Endothelial cell of umbilical vein (primary cell): ENCODE measurements at regions not wholly inside any gene's neighbourhood (a gene's known extent, or its start where the extent isn't known, plus 50 kb on each side); places are given as distances from the start of the nearest gene placed in this dataset.

Experiments
- BruUV-seq: library from RNA; stranded (reverse); fragments of 400-500 nt; replicated peaks from 2 replicates; lab custom pipeline; 2021; lab: Mats Ljungman, UMichigan
- CTCF ChIA-PET: fragments of 300-600, 350-600 bp; sonication (Branson Sonifier 250); formaldehyde crosslinking; loops from one replicate; lab custom pipeline; 2021; ENCODE audit warnings: antibody characterized with exemption, inconsistent platforms; lab: Charles Lee
- POLR2A ChIA-PET: fragments of 300-600, 350-600 bp; sonication (Branson Sonifier 250); formaldehyde crosslinking; loops from one replicate; lab custom pipeline; 2021; ENCODE audit warnings: antibody characterized with exemption, inconsistent platforms; lab: Charles Lee
- DNase-seq: peaks from one replicate; pipeline ENCODE4 v3.0.0-alpha.2; 2011; ENCODE audit warnings: low read depth, low spot score
- FAIRE-seq: peaks from 2 replicates; lab custom pipeline; 2011; peaks lifted over from hg19 to GRCh38; lab: Jason Lieb, UNC
- H2AFZ ChIP-seq: 2 replicates; pipeline ENCODE4 v1.6.0; 2012; ENCODE audit warnings: low read depth, low read length, control low read depth, inconsistent platforms
- H3K27ac ChIP-seq: 2 replicates; pipeline ENCODE4 v1.5.1; 2011; ENCODE audit warnings: low read depth, mild to moderate bottlenecking, control low read depth, low read length, moderate library complexity; ENCODE audit not compliant: insufficient read depth
- H3K27me3 ChIP-seq, 2 experiments: 2 replicates each; pipeline versions ENCODE4 v1.6.0 to v1.6.1; 2011; ENCODE audit warnings: low read length in 2 of 2, mixed read lengths in 1 of 2; ENCODE audit not compliant: control insufficient read depth in 2 of 2, insufficient read depth in 2 of 2
- H3K36me3 ChIP-seq, 2 experiments: 2 replicates in 1 of 2; 3 replicates in 1 of 2; pipeline ENCODE4 v1.5.1; 2011; ENCODE audit warnings: low read length in 2 of 2, mild to moderate bottlenecking in 1 of 2, moderate library complexity in 1 of 2; ENCODE audit not compliant: control insufficient read depth in 2 of 2, insufficient read depth in 2 of 2; ENCODE audit errors: extremely low read depth in 1 of 2
- H3K4me1 ChIP-seq: 3 replicates; pipeline ENCODE4 v1.5.1; 2011; ENCODE audit warnings: mild to moderate bottlenecking, low read length; ENCODE audit not compliant: control insufficient read depth, insufficient read depth; ENCODE audit errors: extremely low read depth
- H3K4me2 ChIP-seq: 2 replicates; pipeline ENCODE4 v1.6.1; 2011; ENCODE audit warnings: low read length, control low read depth, mixed read lengths; ENCODE audit not compliant: insufficient read depth
- H3K4me3 ChIP-seq, 3 experiments: fragments of 200-600 bp in 1 of 3; sonication (generic), shearing (Covaris generic) in 1 of 3; replicated peaks in 1 of 3; 2 replicates each; pipeline ENCODE4 v1.5.1; 2011 to 2016; ENCODE audit warnings: control low read depth in 3 of 3, low read length in 3 of 3, mild to moderate bottlenecking in 2 of 3, inconsistent platforms in 1 of 3, low read depth in 1 of 3, moderate library complexity in 1 of 3; ENCODE audit not compliant: insufficient read depth in 1 of 3
- H3K79me2 ChIP-seq: 2 replicates; pipeline ENCODE4 v1.6.0; 2012; ENCODE audit warnings: low read length, inconsistent platforms; ENCODE audit not compliant: control insufficient read depth, insufficient read depth
- H3K9ac ChIP-seq: replicated peaks from 2 replicates; pipeline ENCODE3; 2011; ENCODE audit warnings: low read length, control low read depth; ENCODE audit not compliant: insufficient read depth; ENCODE audit errors: extremely low read depth
- H3K9me1 ChIP-seq: replicated peaks from 3 replicates; pipeline ENCODE4 v1.6.0; 2011; ENCODE audit warnings: mild to moderate bottlenecking, low read length; ENCODE audit not compliant: control insufficient read depth, insufficient read depth; ENCODE audit errors: extremely low read depth
- H3K9me3 ChIP-seq: replicated peaks from 2 replicates; pipeline ENCODE4 v1.5.1; 2012; ENCODE audit warnings: low read length, inconsistent platforms; ENCODE audit not compliant: control insufficient read depth, insufficient read depth
- H4K20me1 ChIP-seq: replicated peaks from 2 replicates; pipeline ENCODE3; 2011; ENCODE audit warnings: mild to moderate bottlenecking, low read length; ENCODE audit not compliant: control insufficient read depth, insufficient read depth; ENCODE audit errors: extremely low read depth
- EZH2 ChIP-seq: IDR thresholded peaks from 2 replicates; pipeline ENCODE4 v1.6.1; 2012; ENCODE audit warnings: borderline replicate concordance, low read depth, mild to moderate bottlenecking, moderate library complexity, low read length, inconsistent platforms; ENCODE audit not compliant: severe bottlenecking
- FOS ChIP-seq: IDR thresholded peaks from 2 replicates; pipeline ENCODE4 v1.6.1; 2011; ENCODE audit warnings: mild to moderate bottlenecking, low read length, moderate library complexity, borderline replicate concordance; ENCODE audit not compliant: insufficient read depth
- GATA2 ChIP-seq: IDR thresholded peaks from 2 replicates; pipeline ENCODE4 v1.7.0; 2011; ENCODE audit warnings: low read depth, mild to moderate bottlenecking, moderate library complexity, mixed read lengths, low read length; ENCODE audit not compliant: insufficient read length, insufficient read depth
- JUN ChIP-seq: IDR thresholded peaks from 2 replicates; pipeline ENCODE4 v1.6.1; 2011; ENCODE audit warnings: borderline replicate concordance, low read depth; ENCODE audit not compliant: insufficient read length, insufficient read depth
- MYC ChIP-seq: IDR thresholded peaks from one replicate; pipeline ENCODE4 v1.6.1; 2011; ENCODE audit warnings: mild to moderate bottlenecking, low read depth, low read length
- POLR2A ChIP-seq: IDR thresholded peaks from 2 replicates; pipeline ENCODE4 v1.6.1; 2012; ENCODE audit warnings: low read depth, mild to moderate bottlenecking, control low read depth, low read length
- POLR2AphosphoS5 ChIP-seq: IDR thresholded peaks from 2 replicates; pipeline ENCODE4 v1.6.1; 2012; ENCODE audit warnings: low read depth, mild to moderate bottlenecking, control low read depth, low read length, moderate library complexity; ENCODE audit not compliant: insufficient read depth
- dilution Hi-C: fragments of 300-500 bp; cut with MboI; formaldehyde crosslinking; loops from one replicate; pipeline ENCODE4 v1.15.0; 2019; ENCODE audit warnings: low sequenced_read_pairs; ENCODE audit not compliant: extremely low pct_ligation_motif_present
- intact Hi-C: fragments of 100-400 bp; cut with micrococcal nuclease; formaldehyde crosslinking; loops from one replicate; pipeline ENCODE4 v1.10.0; 2022
- TF ChIP-seq, protein P1 (sequence below), 2 donors: IDR thresholded peaks; 1 replicate in 1 of 2; 2 replicates in 1 of 2; pipeline ENCODE4 v1.5.1; 2011; ENCODE audit warnings: low read length in 2 of 2, mild to moderate bottlenecking in 2 of 2, moderate library complexity in 2 of 2, control low read depth in 1 of 2, inconsistent platforms in 1 of 2, low read depth in 1 of 2; ENCODE audit not compliant: insufficient read depth in 1 of 2; ENCODE audit errors: extremely low read depth in 1 of 2
- TF ChIP-seq, protein P2 (sequence below): IDR thresholded peaks from 2 replicates; pipeline ENCODE4 v1.6.1; 2011; ENCODE audit not compliant: insufficient read depth, insufficient read length

DNA sequence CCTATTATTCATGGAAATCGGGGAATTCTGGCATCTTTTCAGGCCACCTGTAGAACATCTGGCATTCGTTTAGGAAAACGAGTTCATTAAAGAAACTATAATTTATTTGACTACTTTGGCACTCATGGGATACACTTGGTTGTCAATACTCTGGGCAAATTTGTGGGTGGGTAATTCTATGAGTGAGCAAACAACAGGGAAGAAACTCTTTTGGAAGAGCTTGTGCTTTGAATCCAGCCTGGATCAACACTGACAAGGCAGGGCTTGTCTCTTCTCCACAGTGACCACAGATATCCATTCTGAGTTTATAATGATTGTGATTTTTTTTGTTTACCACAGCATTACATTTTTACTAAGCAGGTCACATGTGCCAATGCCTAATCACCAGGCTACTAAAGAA, 394.7 kb downstream of the THBS2 start:
- H3K27ac ChIP-seq, result no peak overlapping the region
- no peak for FAIRE-seq
- TF ChIP-seq EZH2, result no peak
- TF ChIP-seq, protein P1, sequence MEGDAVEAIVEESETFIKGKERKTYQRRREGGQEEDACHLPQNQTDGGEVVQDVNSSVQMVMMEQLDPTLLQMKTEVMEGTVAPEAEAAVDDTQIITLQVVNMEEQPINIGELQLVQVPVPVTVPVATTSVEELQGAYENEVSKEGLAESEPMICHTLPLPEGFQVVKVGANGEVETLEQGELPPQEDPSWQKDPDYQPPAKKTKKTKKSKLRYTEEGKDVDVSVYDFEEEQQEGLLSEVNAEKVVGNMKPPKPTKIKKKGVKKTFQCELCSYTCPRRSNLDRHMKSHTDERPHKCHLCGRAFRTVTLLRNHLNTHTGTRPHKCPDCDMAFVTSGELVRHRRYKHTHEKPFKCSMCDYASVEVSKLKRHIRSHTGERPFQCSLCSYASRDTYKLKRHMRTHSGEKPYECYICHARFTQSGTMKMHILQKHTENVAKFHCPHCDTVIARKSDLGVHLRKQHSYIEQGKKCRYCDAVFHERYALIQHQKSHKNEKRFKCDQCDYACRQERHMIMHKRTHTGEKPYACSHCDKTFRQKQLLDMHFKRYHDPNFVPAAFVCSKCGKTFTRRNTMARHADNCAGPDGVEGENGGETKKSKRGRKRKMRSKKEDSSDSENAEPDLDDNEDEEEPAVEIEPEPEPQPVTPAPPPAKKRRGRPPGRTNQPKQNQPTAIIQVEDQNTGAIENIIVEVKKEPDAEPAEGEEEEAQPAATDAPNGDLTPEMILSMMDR (IDR thresholded peaks at IDR 0.05; ENCODE audit: extremely low read depth in 1 of 2, insufficient read depth in 1 of 2, low read depth in 1 of 2, low read length in 2 of 2), result no peak
- TF ChIP-seq JUN, result no peak
- TF ChIP-seq, protein P2, sequence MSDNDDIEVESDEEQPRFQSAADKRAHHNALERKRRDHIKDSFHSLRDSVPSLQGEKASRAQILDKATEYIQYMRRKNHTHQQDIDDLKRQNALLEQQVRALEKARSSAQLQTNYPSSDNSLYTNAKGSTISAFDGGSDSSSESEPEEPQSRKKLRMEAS, result no peak
- no peak for TF ChIP-seq MYC
- no peak for TF ChIP-seq POLR2A
- no peak for TF ChIP-seq FOS
- TF ChIP-seq POLR2AphosphoS5, result no peak
- TF ChIP-seq GATA2, result no peak

More for the DNA sequence above, 394.7 kb downstream of the THBS2 start:
- H4K20me1 ChIP-seq, result no peaks in the 10 kb centered on the region
- no peak overlapping the region for H2AFZ ChIP-seq
- DNase-seq, result no peak
- ChIA-PET CTCF (no interaction called here), POLR2A (no interaction called here)
- no peak overlapping the region for H3K9ac ChIP-seq
- H3K4me2 ChIP-seq, result no peak overlapping the region
- intact Hi-C loops (no loop called here), dilution Hi-C loops (no loop called here)
- no peaks in the 10 kb centered on the region for H3K36me3 ChIP-seq
- no peaks in the 10 kb centered on the region for H3K4me1 ChIP-seq
- no peaks in the 10 kb centered on the region for H3K79me2 ChIP-seq
- no peaks in the 10 kb centered on the region for H3K27me3 ChIP-seq
- H3K9me3 ChIP-seq, result no peaks in the 10 kb centered on the region
- no peaks in the 10 kb centered on the region for H3K9me1 ChIP-seq
- no TSS peak for BruUV-seq
- H3K4me3 ChIP-seq, result no peak overlapping the region
